ENCODE measurements at regions not wholly inside any gene's neighbourhood (a gene's known extent, or its start where the extent isn't known, plus 50 kb on each side); places are given as distances from the start of the nearest gene placed in this dataset.

- TF ChIP-seq MAFK (IDR thresholded peaks at IDR 0.05; ENCODE audit: low read depth, low read length): no peak
- no peak for TF ChIP-seq RFX5 (IDR thresholded peaks at IDR 0.05; ENCODE audit: low read depth, low read length)
- TF ChIP-seq, protein P1, sequence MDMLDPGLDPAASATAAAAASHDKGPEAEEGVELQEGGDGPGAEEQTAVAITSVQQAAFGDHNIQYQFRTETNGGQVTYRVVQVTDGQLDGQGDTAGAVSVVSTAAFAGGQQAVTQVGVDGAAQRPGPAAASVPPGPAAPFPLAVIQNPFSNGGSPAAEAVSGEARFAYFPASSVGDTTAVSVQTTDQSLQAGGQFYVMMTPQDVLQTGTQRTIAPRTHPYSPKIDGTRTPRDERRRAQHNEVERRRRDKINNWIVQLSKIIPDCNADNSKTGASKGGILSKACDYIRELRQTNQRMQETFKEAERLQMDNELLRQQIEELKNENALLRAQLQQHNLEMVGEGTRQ (IDR thresholded peaks at IDR 0.05; ENCODE audit: low read depth, low read length): no peak
- TF ChIP-seq, protein P2, sequence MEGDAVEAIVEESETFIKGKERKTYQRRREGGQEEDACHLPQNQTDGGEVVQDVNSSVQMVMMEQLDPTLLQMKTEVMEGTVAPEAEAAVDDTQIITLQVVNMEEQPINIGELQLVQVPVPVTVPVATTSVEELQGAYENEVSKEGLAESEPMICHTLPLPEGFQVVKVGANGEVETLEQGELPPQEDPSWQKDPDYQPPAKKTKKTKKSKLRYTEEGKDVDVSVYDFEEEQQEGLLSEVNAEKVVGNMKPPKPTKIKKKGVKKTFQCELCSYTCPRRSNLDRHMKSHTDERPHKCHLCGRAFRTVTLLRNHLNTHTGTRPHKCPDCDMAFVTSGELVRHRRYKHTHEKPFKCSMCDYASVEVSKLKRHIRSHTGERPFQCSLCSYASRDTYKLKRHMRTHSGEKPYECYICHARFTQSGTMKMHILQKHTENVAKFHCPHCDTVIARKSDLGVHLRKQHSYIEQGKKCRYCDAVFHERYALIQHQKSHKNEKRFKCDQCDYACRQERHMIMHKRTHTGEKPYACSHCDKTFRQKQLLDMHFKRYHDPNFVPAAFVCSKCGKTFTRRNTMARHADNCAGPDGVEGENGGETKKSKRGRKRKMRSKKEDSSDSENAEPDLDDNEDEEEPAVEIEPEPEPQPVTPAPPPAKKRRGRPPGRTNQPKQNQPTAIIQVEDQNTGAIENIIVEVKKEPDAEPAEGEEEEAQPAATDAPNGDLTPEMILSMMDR (conservative IDR thresholded peaks at IDR 0.05; ENCODE audit: low read depth, low read length): no peak
- no peak for TF ChIP-seq RAD21 (IDR thresholded peaks at IDR 0.05; ENCODE audit: low read length)
- TF ChIP-seq CHD1 (IDR thresholded peaks at IDR 0.05; ENCODE audit: low read depth, low read length): no peak
- TF ChIP-seq POLR2A (IDR thresholded peaks at IDR 0.05; ENCODE audit: low read depth, low read length): no peak
- TF ChIP-seq SMC3 (IDR thresholded peaks at IDR 0.05; ENCODE audit: low read depth, low read length): no peak
- no peak for TF ChIP-seq MAZ (IDR thresholded peaks at IDR 0.05; ENCODE audit: borderline replicate concordance, low read depth, low read length)
- no peak for TF ChIP-seq RCOR1 (IDR thresholded peaks at IDR 0.05; ENCODE audit: insufficient replicate concordance, low read length)
- TF ChIP-seq BHLHE40 (IDR thresholded peaks at IDR 0.05; ENCODE audit: low read depth, low read length): no peak
These were observed 70.9 kb upstream of the ENPP6 start for GRCh38 chr4:184288451-184289178.

Data from IMR-90 (cell line).